GM21360 (cell line): ENCODE measurements at regions not wholly inside any gene's neighbourhood (a gene's known extent, or its start where the extent isn't known, plus 50 kb on each side); places are given as distances from the start of the nearest gene placed in this dataset.

ENCODE experiments used
- ATAC-seq: cut with Tn5 transposase; IDR thresholded peaks from one replicate; pipeline ENCODE4 v1.9.1; 2021; ENCODE audit warnings: mild to moderate bottlenecking, moderate library complexity; ENCODE audit not compliant: unreplicated experiment

DNA sequence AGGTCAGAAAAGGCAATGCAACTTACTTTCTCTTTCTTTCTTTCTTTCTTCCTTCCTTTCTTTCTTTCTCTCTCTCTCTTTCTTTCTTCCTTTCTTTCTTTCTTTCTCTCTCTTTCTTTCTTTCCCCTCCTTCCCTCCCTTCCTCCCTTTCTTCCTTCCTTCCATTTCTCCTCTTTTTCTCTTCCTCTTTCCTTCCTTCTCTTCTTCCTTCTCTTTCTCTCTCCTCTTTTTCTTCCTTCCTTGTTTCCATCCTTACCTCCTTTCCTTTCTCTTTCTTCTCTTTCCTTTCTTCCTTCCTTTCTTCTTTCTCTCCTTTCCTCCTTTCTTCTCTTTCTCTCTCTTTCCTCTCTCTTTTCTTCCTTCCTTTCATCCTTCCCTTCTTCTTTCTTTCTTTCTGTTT, 819.8 kb upstream of the SOX9 start:
- no peak for ATAC-seq

GRCh38 chr17:71302721-71303549, 817.9 kb upstream of the SOX9 start:
- ATAC-seq = no peak

GRCh38 chr17:71304498-71305158, 816.2 kb upstream of the SOX9 start:
- ATAC-seq = no peak

DNA sequence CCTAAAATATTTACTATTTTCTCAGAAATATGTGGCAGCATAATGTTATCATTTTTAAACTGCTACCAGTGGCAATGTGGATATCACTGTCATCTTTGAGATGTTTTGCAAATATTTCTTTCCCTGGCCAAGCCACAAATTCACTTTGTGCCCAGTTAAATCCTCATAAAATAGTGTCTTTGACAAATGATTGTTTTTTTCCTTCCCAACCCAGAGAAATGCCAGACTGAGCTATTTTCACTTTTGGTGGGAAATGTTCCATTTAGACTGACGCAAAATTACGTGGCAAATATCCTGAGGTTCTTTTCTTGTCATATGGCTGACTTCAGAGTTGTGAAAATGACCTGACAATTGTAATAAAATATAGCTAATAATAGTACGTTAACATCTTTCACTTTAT, 807.0 kb upstream of the SOX9 start:
- no peak for ATAC-seq

DNA sequence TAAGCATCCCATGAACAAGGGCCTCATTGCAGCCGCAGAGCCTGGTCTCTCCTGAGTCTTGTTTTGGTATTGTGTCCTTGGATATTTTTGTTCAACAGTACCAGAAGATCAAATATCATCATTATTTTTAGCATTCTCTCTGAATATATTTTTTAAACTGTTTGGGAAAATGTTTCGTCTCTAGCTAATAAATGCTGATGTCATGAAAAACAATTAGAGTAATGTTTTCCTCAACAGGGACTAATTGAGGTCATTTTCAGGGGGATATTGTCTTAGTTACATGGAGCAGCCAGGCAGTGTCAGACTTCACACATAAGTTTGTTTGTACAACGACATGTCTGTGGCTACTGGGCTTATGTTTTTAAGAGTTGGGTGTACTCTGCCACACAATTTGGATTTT, 805.3 kb upstream of the SOX9 start:
- ATAC-seq = no peak

GRCh38 chr17:71316176-71316897, 804.5 kb upstream of the SOX9 start:
- ATAC-seq = no peak

- no peak for ATAC-seq
Measured at GRCh38 chr17:71320009-71320796, 800.6 kb upstream of the SOX9 start.

DNA sequence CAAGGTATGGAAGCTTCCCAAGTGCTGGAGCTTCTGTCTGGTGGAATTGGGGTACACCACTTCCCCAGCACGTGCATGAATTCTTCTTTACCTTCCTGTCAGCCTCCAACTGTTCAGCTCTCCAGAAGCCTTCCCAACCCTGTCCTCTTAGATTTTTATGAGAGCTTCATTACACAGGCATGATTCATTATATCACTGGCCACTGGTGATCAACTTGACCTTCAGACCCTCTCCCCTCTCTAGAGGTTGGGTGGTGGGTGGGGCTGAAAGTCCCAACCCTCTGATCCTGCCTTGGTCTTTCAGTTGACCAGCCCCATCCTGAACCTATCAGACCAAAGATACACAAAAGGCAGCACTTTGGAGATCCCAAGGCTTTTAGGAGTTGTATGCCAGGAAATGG, 795.7 kb upstream of the SOX9 start:
- ATAC-seq = no peak

DNA sequence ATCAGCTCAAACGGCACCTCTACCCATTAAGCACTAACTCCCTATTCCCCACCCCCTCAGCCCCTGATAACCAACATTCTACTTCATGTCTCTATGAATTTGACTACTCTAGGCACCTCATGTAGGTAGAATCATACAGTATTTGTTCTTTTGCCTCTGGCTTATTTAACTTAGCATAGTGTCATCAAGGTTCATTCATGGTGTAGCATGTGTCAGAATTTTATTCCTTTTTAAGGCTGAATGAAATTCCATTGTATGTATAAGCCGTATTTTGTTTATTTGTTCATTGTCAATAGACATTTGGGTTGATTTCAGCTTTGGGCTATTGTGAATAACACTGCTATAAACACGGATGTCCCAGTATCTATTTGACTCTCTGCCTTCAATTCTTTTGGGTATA, 794.9 kb upstream of the SOX9 start:
- no peak for ATAC-seq

DNA sequence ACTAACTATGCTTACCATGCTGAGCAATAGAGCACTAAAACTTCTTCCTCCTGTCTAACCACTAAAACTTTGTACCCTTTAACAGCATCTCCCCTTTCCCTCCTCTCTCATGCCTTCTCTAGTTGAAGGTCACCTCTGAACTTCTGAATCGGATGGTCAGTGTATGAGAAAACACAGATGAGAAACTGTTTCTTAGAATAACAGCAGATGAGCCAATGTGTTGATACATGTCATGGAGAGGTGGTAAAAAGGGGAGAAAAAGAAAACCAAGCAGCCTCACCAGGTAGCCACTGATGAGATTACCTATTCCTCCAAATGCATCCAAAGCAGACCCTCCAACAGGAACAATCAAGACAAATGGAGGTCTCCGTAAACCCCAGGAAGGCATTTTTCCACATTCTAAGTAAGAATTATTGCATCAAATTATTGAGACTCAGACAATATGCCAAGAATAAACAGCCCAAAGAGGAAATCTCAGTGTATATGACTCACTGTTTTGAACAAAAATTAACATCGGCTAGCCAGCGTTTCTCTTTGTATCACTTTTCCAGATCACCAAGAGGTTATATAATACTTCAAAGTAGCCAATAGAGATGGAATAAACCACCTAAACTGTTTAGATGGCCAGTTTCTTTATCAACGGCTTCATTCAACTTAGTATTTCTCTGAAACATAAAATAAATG, 793.3 kb upstream of the SOX9 start:
- no peak for ATAC-seq

DNA sequence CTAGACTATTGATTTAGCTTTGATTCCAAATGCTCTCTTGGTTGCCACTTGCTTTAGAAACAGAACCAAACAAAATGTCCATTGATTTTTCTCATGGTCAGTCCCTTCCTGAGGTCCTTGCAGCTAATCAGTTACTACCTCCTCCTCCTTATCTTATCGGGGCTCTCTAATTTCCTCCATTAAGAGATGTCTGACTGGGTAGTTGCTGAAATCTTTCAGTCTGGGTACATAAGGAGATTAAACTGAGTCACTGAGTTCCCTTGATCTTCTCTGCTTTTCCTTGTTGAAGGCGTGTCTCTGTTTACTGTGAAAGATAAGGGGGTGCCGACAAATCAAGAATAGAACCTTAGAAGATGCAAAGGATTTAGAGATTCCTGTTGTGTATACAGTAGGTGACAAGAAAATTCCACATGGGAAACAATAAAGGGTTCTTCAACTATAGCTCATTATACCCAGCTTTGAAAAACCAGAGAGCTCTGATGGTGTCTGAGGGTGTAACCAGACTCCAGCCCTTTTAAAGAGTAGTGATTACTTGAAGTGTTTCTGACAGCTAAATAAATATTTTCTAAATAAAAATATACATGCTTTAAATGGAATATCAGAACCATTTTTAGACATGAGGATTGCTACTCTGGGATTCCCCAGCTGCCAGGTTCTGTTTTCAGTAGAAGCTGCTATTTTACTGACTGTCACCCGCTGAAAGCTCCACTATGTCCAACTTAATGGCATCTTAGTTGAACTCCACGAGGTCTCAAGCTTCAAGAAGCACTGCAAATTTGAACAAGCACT, 791.3 kb upstream of the SOX9 start:
- ATAC-seq = no peak

DNA sequence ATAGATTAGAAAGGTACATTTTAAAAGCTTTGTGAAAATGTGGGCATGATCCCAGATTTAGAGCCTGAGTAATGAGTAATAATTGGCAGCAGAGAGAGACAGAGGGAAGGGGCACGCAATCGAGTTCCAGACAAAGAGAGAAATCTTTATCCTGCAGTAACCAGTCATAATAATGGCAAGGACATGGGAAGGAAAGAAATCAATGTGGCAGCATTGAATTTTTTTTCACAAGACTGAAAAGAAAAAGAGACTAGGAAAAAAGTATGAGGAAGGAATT, 790.8 kb upstream of the SOX9 start:
- ATAC-seq = no peak

- no peak for ATAC-seq
Measured at GRCh38 chr17:71331754-71332325, 789.0 kb upstream of the SOX9 start.

DNA sequence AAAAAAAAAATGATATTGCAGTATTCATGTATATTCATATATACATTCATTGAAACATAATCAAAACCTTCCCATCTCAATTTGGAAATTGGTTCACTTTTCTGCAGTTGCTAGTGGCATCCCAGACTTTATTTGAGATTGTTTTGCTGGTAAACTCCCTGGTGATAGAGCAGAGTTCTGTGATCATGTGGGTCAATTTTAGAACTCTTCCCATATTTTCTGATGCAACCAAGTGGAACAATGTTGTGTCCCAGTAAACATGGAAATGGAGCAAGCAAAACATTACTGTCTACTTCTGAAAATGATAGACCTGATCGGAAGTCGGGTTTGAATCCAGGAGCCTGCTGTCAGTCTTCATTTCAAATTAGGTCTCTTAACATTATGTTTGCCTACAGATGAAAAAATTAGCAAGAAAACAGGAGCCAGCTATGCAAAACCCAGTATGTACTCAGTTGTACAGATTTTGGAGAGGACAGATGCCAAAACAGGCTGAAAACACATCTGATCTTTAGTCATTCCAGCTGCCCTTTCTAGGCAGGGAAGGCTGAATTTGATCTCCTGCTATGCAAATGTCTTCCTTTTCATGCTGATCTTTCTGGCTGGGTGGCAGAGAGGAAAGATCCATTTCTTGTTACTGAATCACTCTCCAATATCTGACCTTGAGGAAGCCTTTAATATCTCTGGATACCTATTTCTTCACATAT, 786.6 kb upstream of the SOX9 start:
- no peak for ATAC-seq

DNA sequence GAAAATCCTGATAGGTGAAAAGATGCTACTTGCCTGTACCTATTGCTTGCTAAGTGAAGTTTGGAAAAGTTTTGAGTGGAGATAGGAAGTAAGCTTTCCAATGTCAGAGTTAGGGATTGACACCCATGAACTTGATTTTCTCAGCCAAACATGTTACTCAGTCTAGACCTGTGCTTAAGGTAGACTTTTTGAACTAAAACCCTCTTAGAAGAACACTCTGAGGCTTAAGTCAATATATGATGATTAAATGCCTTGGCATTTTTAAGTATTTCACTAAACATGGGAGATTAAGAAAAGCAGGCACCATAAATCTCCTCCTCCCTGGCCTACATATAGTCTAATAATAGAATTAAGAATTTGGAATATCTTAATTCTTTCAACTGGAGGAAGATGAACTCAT, 785.6 kb upstream of the SOX9 start:
- no peak for ATAC-seq

DNA sequence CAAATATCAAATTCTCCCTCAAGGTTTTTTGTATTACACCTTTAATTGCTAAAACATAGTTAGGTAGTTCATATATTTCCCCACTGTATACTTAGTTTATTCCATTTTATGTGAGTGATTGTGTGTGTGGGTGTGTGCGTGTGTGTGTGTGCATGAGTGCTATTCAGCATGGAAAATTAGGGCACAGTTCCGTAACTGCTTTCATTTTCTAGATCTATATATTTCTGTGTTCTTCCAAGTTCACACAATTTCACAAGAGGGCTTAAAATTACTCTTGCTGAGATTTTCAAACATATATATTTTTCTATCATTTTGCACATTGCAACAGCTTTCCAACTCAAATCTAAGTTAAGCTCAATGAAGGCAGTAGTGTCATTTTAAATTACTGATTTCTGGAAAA, 782.9 kb upstream of the SOX9 start:
- no peak for ATAC-seq

- ATAC-seq = no peak
Measured at GRCh38 chr17:71338396-71338795, 782.4 kb upstream of the SOX9 start.

GRCh38 chr17:71339206-71339605, 781.6 kb upstream of the SOX9 start:
- ATAC-seq = no peak

DNA sequence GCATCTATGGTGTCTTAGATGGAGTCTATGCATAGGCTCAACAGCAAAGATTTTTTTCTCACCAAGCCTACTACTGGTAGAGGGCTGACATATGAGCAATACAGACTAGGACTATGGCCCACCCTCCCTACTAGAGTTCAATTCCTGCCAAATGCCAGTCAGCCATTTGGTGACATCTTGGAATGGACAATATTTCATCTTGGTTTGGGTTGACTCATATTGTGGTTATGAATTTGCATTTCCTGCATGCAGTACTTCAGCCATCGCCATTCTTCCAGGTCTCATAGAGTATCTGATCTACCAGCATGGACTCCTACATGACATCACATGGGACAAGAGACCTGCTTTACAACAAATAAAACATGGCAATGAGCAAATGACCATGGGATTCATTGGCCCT, 778.1 kb upstream of the SOX9 start:
- ATAC-seq = no peak
